22Rv1 (cell line): ENCODE measurements at regions not wholly inside any gene's neighbourhood (a gene's known extent, or its start where the extent isn't known, plus 50 kb on each side); places are given as distances from the start of the nearest gene placed in this dataset.
"Not testable (repeated sequence)": the region's sequence is repeated elsewhere in the genome, so short reads cannot be mapped to it uniquely, and the experiment has no call there.

Source experiments
- H3K27ac ChIP-seq: fragments of 450-650 bp; 2 replicates; pipeline ENCODE4 v1.5.1; 2017
- ZFX ChIP-seq: fragments of 450-650 bp; IDR thresholded peaks from 2 replicates; pipeline ENCODE4 v1.6.1; 2017; ENCODE audit warnings: antibody characterized with exemption, borderline replicate concordance
- TF ChIP-seq, protein P1 (sequence below): fragments of 450-650 bp; IDR thresholded peaks from 2 replicates; pipeline ENCODE4 v1.5.1; 2017; ENCODE audit warnings: mild to moderate bottlenecking

DNA sequence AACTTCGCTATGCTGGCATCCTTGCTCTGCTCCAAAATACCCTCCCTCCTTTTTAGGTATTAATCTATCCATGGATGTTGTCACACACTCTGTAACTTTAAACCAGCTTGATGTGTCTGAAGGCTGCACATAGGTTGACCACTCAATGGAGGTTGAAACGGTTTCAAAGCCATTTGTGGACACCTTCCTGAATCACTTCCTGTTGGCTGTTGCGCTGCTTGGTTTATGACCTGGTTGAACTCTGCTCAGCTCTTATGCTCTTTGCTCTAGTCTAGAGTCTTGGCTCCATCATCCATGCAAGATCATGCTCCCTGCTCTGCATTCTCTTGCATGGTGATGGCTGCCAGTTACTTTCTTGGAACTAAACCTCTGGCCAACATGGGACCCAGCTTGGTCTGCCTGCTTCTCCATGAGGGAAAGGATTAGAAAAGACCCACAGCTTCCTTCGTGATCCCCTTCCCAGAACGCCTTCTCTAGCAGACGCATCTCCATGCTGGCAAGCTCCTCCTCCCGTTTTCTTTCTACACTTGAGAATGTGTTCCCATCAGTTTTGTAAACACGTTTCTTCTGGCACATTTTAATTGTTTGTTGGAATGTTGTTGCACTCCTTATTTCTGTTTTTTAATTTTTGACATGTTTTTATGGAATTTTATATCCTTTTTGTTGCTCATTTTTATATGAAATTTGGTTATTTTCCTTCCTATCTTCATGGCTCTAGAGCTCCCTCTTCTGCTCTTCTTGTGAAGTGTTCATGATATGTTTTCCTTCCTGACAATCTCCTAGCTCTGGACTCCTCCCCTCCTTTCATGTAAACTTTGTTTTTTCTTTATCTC is 149.8 kb downstream of the XPNPEP1 start:
- H3K27ac ChIP-seq, result no peak overlapping the region
- TF ChIP-seq, protein P1, sequence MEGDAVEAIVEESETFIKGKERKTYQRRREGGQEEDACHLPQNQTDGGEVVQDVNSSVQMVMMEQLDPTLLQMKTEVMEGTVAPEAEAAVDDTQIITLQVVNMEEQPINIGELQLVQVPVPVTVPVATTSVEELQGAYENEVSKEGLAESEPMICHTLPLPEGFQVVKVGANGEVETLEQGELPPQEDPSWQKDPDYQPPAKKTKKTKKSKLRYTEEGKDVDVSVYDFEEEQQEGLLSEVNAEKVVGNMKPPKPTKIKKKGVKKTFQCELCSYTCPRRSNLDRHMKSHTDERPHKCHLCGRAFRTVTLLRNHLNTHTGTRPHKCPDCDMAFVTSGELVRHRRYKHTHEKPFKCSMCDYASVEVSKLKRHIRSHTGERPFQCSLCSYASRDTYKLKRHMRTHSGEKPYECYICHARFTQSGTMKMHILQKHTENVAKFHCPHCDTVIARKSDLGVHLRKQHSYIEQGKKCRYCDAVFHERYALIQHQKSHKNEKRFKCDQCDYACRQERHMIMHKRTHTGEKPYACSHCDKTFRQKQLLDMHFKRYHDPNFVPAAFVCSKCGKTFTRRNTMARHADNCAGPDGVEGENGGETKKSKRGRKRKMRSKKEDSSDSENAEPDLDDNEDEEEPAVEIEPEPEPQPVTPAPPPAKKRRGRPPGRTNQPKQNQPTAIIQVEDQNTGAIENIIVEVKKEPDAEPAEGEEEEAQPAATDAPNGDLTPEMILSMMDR, result peak; percentile 79
- TF ChIP-seq ZFX, result no peak

DNA sequence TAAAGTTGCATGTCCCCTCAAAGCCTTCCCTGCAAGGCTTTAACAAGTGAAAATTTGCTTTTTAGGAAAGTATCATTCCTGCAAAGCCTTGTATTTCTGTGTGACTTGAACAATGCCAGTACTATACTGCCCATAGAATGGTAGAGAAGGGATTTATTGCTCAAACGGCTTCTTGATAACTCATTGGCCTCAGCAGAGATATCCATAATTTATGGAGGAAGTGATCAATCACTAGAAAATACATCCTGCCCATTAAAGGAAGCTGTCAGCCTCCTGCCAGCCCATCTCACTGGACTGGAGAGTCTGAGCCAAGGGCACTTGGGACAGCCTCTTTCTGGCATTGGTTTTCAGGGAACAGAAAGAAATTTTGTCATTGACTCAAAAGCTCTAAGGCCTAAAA is 152.6 kb downstream of the XPNPEP1 start:
- no peak overlapping the region for H3K27ac ChIP-seq
- no peak for TF ChIP-seq ZFX
- TF ChIP-seq, protein P1, result no peak

DNA sequence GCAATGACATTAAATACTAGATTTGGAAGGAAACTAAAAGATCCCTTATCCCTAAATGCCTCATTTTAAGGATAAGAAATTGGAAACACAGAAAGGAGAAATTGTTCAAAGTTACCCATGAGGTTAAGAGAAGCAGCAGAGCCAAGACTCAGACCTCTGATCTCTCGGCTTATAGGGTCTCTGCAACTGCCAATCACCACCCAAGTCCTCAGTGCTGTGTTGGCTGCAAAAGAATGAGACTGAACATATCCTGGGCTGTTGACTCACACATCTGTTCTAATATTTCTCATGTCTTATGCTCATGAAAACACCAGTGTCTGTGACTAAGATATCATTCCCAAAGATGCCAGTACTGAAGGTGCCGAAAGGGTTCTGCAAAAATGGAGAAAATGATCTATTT is 153.3 kb downstream of the XPNPEP1 start:
- H3K27ac ChIP-seq, result no peak overlapping the region
- no peak for TF ChIP-seq ZFX
- TF ChIP-seq, protein P1, result no peak

DNA sequence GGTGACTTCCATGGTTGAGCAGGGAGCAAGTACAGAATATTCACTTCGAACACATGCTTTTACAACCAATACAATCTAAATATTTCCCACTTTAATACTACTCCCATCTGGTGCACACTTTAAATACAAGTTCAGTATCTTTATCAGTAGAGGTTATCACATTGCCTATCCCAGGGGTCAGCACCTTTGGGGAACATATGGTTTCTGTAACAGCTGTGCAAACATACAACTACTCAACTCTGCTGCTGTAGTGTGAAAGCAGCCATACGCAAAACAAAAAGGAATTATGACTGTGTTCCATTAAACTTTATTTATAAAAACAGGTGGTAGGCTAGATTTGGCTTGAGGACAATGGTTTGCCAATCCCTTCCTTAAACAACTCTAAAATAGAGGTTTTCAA is 157.5 kb downstream of the XPNPEP1 start:
- H3K27ac ChIP-seq, result no peak overlapping the region
- no peak for TF ChIP-seq ZFX
- TF ChIP-seq, protein P1, result no peak

DNA sequence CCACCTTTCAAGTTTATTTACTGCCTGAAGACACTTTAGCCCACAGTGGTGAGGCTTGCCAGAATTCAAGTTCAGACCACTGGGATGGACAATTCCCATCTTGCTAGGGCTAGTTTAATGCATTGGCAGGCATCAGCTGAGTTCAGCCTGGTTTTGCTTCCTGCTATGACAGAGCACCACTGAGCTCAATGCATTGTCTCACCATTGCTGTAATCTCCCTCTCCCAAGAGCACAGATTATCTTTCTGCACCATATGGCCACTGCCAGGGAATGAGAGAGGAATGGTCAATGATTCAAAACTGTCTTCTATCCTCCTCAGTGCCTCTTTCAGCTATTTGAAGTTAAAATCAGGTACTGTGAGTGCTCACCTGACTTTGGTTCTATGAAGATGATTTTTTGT is 160.8 kb downstream of the XPNPEP1 start:
- no peak overlapping the region for H3K27ac ChIP-seq
- TF ChIP-seq ZFX, result no peak
- TF ChIP-seq, protein P1, result no peak

DNA sequence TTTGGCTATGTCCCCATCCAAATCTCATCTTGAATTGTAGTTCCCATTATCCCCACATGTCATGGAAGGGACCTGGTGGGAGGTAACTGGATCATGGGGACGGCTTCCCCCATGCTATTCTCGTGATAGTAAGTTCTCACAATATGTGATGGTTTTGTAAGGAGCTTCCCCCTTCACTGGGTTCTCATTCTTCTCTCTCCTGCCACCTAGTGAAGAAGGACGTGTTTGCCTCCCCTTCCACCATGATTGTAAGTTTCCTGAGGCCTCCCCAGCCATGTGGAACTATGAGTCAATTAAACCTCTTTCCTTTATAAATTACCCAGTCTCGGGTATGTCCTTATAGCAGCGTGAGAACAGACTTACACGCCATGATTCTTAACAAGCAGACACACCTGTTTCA is 165.6 kb downstream of the XPNPEP1 start:
- H3K27ac ChIP-seq, result not testable (repeated sequence)
- TF ChIP-seq, protein P1, result peak; percentile 61

DNA sequence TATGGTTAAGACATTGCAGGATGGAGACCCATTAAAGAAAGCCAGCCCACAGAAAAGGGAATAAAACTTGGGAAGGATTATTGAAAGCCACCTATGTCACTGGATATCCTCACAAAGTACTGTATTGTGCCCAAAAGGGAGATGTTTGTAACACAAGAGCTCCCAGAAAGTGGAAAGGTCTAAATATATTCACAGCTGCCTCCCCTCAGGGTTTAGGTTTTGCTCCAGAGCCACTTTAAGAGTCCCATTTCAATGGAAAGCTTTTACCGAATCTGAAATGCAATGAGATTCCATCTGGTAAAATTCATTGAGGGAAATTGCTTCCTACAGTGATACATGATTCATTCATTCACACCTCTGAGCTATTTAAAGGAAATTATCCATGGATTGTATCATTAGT is 176.4 kb downstream of the XPNPEP1 start:
- no peak overlapping the region for H3K27ac ChIP-seq
- TF ChIP-seq, protein P1, result no peak
- TF ChIP-seq ZFX, result no peak
